Fibroblast of lung (primary cell): ENCODE measurements at regions not wholly inside any gene's neighbourhood (a gene's known extent, or its start where the extent isn't known, plus 50 kb on each side); places are given as distances from the start of the nearest gene placed in this dataset.

Experiments used
- EZH2 ChIP-seq: IDR thresholded peaks from 2 replicates; pipeline ENCODE4 v1.5.1; 2012; ENCODE audit warnings: low read length, control low read depth, mild to moderate bottlenecking; ENCODE audit errors: missing control alignments
- TF ChIP-seq, protein P1 (sequence below), 2 donors: IDR thresholded peaks in 1 of 2; conservative IDR thresholded peaks in 1 of 2; 1 replicate in 1 of 2; 2 replicates in 1 of 2; pipeline ENCODE4 v1.5.1; 2011 to 2012; ENCODE audit warnings: low read length in 2 of 2, control low read depth in 1 of 2, inconsistent platforms in 1 of 2, low read depth in 1 of 2, mild to moderate bottlenecking in 1 of 2

DNA sequence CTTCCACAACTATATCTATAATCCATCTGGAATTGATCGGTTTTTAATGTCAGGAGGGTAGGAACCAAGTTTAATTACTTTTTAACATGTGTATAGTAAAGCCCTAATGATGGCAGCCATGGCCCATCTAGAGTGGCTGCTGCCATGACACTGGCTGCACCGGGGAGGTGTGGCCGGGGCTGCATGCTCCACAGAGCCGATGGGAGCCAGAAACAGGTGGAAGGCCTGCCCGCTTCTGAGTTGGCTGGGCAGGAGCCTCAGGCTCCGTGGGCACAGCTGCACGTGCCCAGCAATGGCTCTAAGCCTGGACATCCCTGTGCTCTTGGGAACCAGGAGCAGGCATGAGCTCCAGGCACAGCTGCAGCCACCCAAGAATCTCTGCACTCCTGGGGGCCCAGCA is 73.0 kb downstream of the GBP6 start:
- no peak for TF ChIP-seq EZH2
- TF ChIP-seq, protein P1, sequence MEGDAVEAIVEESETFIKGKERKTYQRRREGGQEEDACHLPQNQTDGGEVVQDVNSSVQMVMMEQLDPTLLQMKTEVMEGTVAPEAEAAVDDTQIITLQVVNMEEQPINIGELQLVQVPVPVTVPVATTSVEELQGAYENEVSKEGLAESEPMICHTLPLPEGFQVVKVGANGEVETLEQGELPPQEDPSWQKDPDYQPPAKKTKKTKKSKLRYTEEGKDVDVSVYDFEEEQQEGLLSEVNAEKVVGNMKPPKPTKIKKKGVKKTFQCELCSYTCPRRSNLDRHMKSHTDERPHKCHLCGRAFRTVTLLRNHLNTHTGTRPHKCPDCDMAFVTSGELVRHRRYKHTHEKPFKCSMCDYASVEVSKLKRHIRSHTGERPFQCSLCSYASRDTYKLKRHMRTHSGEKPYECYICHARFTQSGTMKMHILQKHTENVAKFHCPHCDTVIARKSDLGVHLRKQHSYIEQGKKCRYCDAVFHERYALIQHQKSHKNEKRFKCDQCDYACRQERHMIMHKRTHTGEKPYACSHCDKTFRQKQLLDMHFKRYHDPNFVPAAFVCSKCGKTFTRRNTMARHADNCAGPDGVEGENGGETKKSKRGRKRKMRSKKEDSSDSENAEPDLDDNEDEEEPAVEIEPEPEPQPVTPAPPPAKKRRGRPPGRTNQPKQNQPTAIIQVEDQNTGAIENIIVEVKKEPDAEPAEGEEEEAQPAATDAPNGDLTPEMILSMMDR (conservative IDR thresholded peaks at IDR 0.05 in 1 of 2, IDR thresholded peaks at IDR 0.05 in 1 of 2; ENCODE audit: low read depth in 1 of 2, low read length in 2 of 2), result no peak
